ENCODE measurements at regions not wholly inside any gene's neighbourhood (a gene's known extent, or its start where the extent isn't known, plus 50 kb on each side); places are given as distances from the start of the nearest gene placed in this dataset.

DNA sequence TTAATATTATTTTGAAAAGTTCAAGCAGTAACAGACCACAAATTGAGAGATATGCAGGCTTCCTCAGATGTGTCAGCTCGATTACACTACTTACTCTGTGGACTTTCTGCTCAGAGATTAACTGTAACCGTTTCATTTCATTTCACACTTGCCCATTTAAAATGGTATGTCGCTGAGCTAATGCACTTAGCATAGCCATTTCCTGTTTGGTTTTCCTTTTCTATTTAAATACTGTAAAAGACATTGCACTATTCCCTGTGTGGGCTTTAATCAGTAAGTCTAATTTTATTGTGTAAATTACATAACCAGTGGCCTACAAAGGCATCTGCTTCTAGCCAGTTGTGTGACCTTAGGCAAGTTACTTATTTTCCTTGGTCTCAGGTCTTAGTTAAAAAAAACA, 237.6 kb downstream of the LACC1 start (continued):
- TF ChIP-seq, protein P1, sequence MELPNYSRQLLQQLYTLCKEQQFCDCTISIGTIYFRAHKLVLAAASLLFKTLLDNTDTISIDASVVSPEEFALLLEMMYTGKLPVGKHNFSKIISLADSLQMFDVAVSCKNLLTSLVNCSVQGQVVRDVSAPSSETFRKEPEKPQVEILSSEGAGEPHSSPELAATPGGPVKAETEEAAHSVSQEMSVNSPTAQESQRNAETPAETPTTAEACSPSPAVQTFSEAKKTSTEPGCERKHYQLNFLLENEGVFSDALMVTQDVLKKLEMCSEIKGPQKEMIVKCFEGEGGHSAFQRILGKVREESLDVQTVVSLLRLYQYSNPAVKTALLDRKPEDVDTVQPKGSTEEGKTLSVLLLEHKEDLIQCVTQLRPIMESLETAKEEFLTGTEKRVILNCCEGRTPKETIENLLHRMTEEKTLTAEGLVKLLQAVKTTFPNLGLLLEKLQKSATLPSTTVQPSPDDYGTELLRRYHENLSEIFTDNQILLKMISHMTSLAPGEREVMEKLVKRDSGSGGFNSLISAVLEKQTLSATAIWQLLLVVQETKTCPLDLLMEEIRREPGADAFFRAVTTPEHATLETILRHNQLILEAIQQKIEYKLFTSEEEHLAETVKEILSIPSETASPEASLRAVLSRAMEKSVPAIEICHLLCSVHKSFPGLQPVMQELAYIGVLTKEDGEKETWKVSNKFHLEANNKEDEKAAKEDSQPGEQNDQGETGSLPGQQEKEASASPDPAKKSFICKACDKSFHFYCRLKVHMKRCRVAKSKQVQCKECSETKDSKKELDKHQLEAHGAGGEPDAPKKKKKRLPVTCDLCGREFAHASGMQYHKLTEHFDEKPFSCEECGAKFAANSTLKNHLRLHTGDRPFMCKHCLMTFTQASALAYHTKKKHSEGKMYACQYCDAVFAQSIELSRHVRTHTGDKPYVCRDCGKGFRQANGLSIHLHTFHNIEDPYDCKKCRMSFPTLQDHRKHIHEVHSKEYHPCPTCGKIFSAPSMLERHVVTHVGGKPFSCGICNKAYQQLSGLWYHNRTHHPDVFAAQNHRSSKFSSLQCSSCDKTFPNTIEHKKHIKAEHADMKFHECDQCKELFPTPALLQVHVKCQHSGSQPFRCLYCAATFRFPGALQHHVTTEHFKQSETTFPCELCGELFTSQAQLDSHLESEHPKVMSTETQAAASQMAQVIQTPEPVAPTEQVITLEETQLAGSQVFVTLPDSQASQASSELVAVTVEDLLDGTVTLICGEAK (IDR thresholded peaks at IDR 0.05; ENCODE audit: borderline replicate concordance), result no peak
- TF ChIP-seq GABPA (IDR thresholded peaks at IDR 0.05; ENCODE audit: low read depth), result no peak
- no peak for TF ChIP-seq SREBF2 (IDR thresholded peaks at IDR 0.05; ENCODE audit: low read length)
- no peak for TF ChIP-seq FOXK2 (IDR thresholded peaks at IDR 0.05)
- no peak for TF ChIP-seq IRF5 (IDR thresholded peaks at IDR 0.05; ENCODE audit: borderline replicate concordance)

DNA sequence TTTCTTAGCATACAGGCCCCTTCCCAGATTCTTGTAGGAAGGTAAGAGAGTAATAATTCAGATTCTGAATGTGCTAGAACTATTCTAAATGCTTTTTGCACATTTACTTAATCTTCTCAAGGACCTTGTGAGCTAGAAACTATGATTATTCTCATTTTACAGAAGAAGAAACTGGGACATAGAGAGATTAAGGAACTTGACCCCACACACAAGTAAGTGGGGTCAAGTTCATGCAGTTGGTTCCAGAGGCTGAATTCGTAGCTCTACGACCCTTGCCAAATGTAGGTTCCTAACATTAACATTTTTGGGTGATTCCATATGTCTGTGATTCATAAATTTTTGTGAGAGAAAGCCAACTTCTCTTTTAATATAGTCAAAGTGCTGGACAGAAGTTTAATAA, 238.1 kb downstream of the LACC1 start:
- 53% methylated on average over 2 of the region's 2 CpGs for WGBS (ENCODE audit: insufficient coverage, insufficient replicate concordance, low lambda C conversion rate, missing lambda C conversion rate)
- ATAC-seq, result no peak
- Histone ChIP-seq H3K4me3 (no peak overlapping the region), H3K9me3 (replicated peaks; ENCODE audit: control insufficient read depth, insufficient read depth, low read length) (no peaks in the 10 kb centered on the region), H3K27ac (ENCODE audit: control insufficient read depth, insufficient read depth) (no peak overlapping the region), H3K4me1 (ENCODE audit: control insufficient read depth, insufficient read depth, low read length) (no peaks in the 10 kb centered on the region), H2AFZ (ENCODE audit: control insufficient read depth, low read depth, low read length) (no peak overlapping the region), H3K9ac (ENCODE audit: control insufficient read depth, insufficient read depth, low read length) (no peak overlapping the region), H4K20me1 (ENCODE audit: control insufficient read depth, insufficient read depth) (no peaks in the 10 kb centered on the region), H3K36me3 (ENCODE audit: control insufficient read depth in 2 of 2, insufficient read depth in 2 of 2, low read length in 1 of 2) (no peaks in the 10 kb centered on the region), H3K79me2 (ENCODE audit: control insufficient read depth, insufficient read depth, low read length) (no peaks in the 10 kb centered on the region), H3K4me2 (ENCODE audit: control insufficient read depth, insufficient read depth) (no peak overlapping the region), H3K27me3 (replicated peaks in 1 of 2; ENCODE audit: control insufficient read depth in 2 of 2, insufficient read depth in 2 of 2, low read length in 1 of 2) (0 out of 4 replicates have a peak, but pooled peaks cover 0 to 2% of the 10 kb centered on the region in 2 experiments)
- no peak for DNase-seq (ENCODE audit: low read depth, low spot score)
- FAIRE-seq, result no peak
- no TSS peak for BruUV-seq (replicated peaks)
- ChIA-PET RAD21 (ENCODE audit: unreplicated experiment) (no interaction called here), CTCF (interaction anchor here (0.8 kb wide), 1 partner anchor 80 kb away, joined by 3 read pairs; no protein-coding TSS in a partner anchor), POLR2A (no interaction called here), SMC1A (ENCODE audit: uncharacterized antibody, unreplicated experiment) (no interaction called here)
- in situ Hi-C loops (cut with MboI), result no loop called here
- no peak for TF ChIP-seq IRF5 (IDR thresholded peaks at IDR 0.05; ENCODE audit: borderline replicate concordance)
- no peak for TF ChIP-seq RBBP5 (conservative IDR thresholded peaks at IDR 0.05)
- TF ChIP-seq ZNF274 (IDR thresholded peaks at IDR 0.05; ENCODE audit: insufficient read depth, insufficient read length), result no peak
- TF ChIP-seq, protein P2, sequence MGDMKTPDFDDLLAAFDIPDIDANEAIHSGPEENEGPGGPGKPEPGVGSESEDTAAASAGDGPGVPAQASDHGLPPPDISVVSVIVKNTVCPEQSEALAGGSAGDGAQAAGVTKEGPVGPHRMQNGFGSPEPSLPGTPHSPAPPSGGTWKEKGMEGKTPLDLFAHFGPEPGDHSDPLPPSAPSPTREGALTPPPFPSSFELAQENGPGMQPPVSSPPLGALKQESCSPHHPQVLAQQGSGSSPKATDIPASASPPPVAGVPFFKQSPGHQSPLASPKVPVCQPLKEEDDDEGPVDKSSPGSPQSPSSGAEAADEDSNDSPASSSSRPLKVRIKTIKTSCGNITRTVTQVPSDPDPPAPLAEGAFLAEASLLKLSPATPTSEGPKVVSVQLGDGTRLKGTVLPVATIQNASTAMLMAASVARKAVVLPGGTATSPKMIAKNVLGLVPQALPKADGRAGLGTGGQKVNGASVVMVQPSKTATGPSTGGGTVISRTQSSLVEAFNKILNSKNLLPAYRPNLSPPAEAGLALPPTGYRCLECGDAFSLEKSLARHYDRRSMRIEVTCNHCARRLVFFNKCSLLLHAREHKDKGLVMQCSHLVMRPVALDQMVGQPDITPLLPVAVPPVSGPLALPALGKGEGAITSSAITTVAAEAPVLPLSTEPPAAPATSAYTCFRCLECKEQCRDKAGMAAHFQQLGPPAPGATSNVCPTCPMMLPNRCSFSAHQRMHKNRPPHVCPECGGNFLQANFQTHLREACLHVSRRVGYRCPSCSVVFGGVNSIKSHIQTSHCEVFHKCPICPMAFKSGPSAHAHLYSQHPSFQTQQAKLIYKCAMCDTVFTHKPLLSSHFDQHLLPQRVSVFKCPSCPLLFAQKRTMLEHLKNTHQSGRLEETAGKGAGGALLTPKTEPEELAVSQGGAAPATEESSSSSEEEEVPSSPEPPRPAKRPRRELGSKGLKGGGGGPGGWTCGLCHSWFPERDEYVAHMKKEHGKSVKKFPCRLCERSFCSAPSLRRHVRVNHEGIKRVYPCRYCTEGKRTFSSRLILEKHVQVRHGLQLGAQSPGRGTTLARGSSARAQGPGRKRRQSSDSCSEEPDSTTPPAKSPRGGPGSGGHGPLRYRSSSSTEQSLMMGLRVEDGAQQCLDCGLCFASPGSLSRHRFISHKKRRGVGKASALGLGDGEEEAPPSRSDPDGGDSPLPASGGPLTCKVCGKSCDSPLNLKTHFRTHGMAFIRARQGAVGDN (IDR thresholded peaks at IDR 0.05), result no peak
- TF ChIP-seq, protein P3, sequence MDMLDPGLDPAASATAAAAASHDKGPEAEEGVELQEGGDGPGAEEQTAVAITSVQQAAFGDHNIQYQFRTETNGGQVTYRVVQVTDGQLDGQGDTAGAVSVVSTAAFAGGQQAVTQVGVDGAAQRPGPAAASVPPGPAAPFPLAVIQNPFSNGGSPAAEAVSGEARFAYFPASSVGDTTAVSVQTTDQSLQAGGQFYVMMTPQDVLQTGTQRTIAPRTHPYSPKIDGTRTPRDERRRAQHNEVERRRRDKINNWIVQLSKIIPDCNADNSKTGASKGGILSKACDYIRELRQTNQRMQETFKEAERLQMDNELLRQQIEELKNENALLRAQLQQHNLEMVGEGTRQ (IDR thresholded peaks at IDR 0.05; ENCODE audit: borderline replicate concordance, low read depth, low read length), result no peak
- intact Hi-C loops (cut with micrococcal nuclease; ENCODE audit: unreplicated experiment), result no loop called here

Measured in GM12878 (cell line).